HepG2 (cell line): ENCODE measurements at regions not wholly inside any gene's neighbourhood (a gene's known extent, or its start where the extent isn't known, plus 50 kb on each side); places are given as distances from the start of the nearest gene placed in this dataset.

Experiments used
- ATAC-seq: fragments of 200-7000 bp; cut with Tn5 transposase; 3 replicates; pipeline ENCODE4 v1.9.1; 2020; ENCODE audit warnings: mild to moderate bottlenecking, moderate library complexity
- BruUV-seq: library from RNA; stranded (reverse); fragments of 400-500 nt; replicated peaks from 2 replicates; lab custom pipeline; 2021; lab: Mats Ljungman, UMichigan
- CTCF ChIA-PET: fragments of 300-600 bp; formaldehyde crosslinking; extraction: SDS; loops from one replicate; lab custom pipeline; 2021; ENCODE audit warnings: low total read pairs, inconsistent platforms, low intra/inter-chr PET ratio; lab: Yijun Ruan, JAX
- POLR2A ChIA-PET: fragments of 350-600 bp; sonication (Branson Sonifier 250); formaldehyde crosslinking; loops from one replicate; lab custom pipeline; 2020; ENCODE audit warnings: antibody characterized with exemption, inconsistent platforms; lab: Yijun Ruan, JAX
- DNase-seq: peaks from one replicate; pipeline ENCODE4 v3.0.0-alpha.2; 2015; ENCODE audit warnings: low spot score
- FAIRE-seq: peaks from 3 replicates; lab custom pipeline; 2011; peaks lifted over from hg19 to GRCh38; lab: Jason Lieb, UNC
- H2AFZ ChIP-seq: one replicate; pipeline ENCODE4 v1.6.1; 2011; ENCODE audit warnings: low read length, inconsistent platforms
- H3K27ac ChIP-seq: fragments of 300-600 bp; 3 replicates; pipeline ENCODE4 v1.8.0; 2011; ENCODE audit warnings: mixed run types, mild to moderate bottlenecking, mixed read lengths, low read length, inconsistent platforms; ENCODE audit not compliant: insufficient read depth; ENCODE audit errors: extremely low read length
- H3K27me3 ChIP-seq, 2 experiments: fragments of 200-600 bp in 1 of 2; 2 replicates in 1 of 2; 3 replicates in 1 of 2; pipeline versions ENCODE4 v1.6.0 to v1.8.0; 2011; ENCODE audit warnings: low read length in 2 of 2, mild to moderate bottlenecking in 2 of 2, moderate library complexity in 2 of 2, inconsistent platforms in 1 of 2; ENCODE audit not compliant: insufficient read depth in 2 of 2, control insufficient read depth in 1 of 2
- H3K36me3 ChIP-seq, 2 experiments: fragments of 200-600 bp in 1 of 2; replicated peaks in 1 of 2; 2 replicates in 1 of 2; 3 replicates in 1 of 2; pipeline versions ENCODE4 v1.5.1 to v1.8.0; 2011; ENCODE audit warnings: low read length in 2 of 2, inconsistent platforms in 1 of 2; ENCODE audit not compliant: insufficient read depth in 2 of 2, control insufficient read depth in 1 of 2
- H3K4me1 ChIP-seq: 2 replicates; pipeline ENCODE4 v1.5.1; 2012; ENCODE audit warnings: low read length, inconsistent platforms; ENCODE audit not compliant: insufficient read depth
- H3K4me2 ChIP-seq: 2 replicates; pipeline ENCODE4 v1.6.0; 2011; ENCODE audit warnings: low read depth, low read length, inconsistent platforms
- H3K4me3 ChIP-seq, 3 experiments: fragments of 200-600 bp in 1 of 3; sonication (generic), shearing (Covaris generic) in 1 of 3; replicated peaks in 1 of 3; 2 replicates each; pipeline ENCODE4 v1.5.1; 2011 to 2016; ENCODE audit warnings: low read length in 3 of 3, inconsistent platforms in 2 of 3, low read depth in 2 of 3, mild to moderate bottlenecking in 2 of 3, control low read depth in 1 of 3, mixed read lengths in 1 of 3; ENCODE audit not compliant: insufficient read depth in 1 of 3
- H3K79me2 ChIP-seq: one replicate; pipeline ENCODE4 v1.6.1; 2011; ENCODE audit warnings: low read length, inconsistent platforms; ENCODE audit not compliant: insufficient read depth
- H3K9ac ChIP-seq: 2 replicates; pipeline ENCODE4 v1.6.0; 2011; ENCODE audit warnings: mild to moderate bottlenecking, low read depth, low read length, inconsistent platforms; ENCODE audit not compliant: insufficient read depth
- H3K9me3 ChIP-seq: 2 replicates; pipeline ENCODE4 v1.5.1; 2012; ENCODE audit warnings: mild to moderate bottlenecking, low read length
- H4K20me1 ChIP-seq: 2 replicates; pipeline ENCODE4 v1.6.0; 2011; ENCODE audit warnings: inconsistent platforms, mild to moderate bottlenecking, low read length, moderate library complexity; ENCODE audit not compliant: insufficient read depth
- FOXM1 ChIP-seq: sonication (generic); formaldehyde crosslinking; IDR thresholded peaks from 2 replicates; pipeline ENCODE4 v1.5.0; 2020; ENCODE audit warnings: missing genetic modification reagents
- PHB2 ChIP-seq: fragments of 450-650 bp; IDR thresholded peaks from 2 replicates; pipeline ENCODE4 v1.6.1; 2018; ENCODE audit not compliant: partially characterized antibody
- RERE ChIP-seq: IDR thresholded peaks from 2 replicates; pipeline ENCODE4 v1.6.1; 2016; ENCODE audit warnings: low read depth, missing genetic modification reagents, missing compliant biosample characterization
- TBX2 ChIP-seq: sonication (generic); formaldehyde crosslinking; IDR thresholded peaks from 2 replicates; pipeline ENCODE4 v1.5.0; 2020; ENCODE audit warnings: missing genetic modification reagents, mild to moderate bottlenecking, borderline replicate concordance
- YY1 ChIP-seq: IDR thresholded peaks from 2 replicates; pipeline ENCODE4 v1.6.1; 2011; ENCODE audit warnings: low read length, low read depth, moderate library complexity, mild to moderate bottlenecking; ENCODE audit not compliant: insufficient read depth, insufficient replicate concordance
- ZFP62 ChIP-seq: sonication (generic); formaldehyde crosslinking; IDR thresholded peaks from 2 replicates; pipeline ENCODE4 v1.4.0; 2020; ENCODE audit warnings: missing genetic modification reagents
- ZNF34 ChIP-seq: sonication (generic); formaldehyde crosslinking; IDR thresholded peaks from 2 replicates; pipeline ENCODE4 v1.4.0; 2020; ENCODE audit warnings: mild to moderate bottlenecking, missing genetic modification reagents, borderline replicate concordance
- ZNF407 ChIP-seq: sonication (generic); formaldehyde crosslinking; IDR thresholded peaks from one replicate; pipeline ENCODE4 v1.5.1; 2020; ENCODE audit warnings: mild to moderate bottlenecking, missing genetic modification reagents; ENCODE audit errors: not compliant biosample characterization
- ZSCAN30 ChIP-seq: sonication (generic); formaldehyde crosslinking; IDR thresholded peaks from 2 replicates; pipeline ENCODE4 v1.5.0; 2020; ENCODE audit warnings: mild to moderate bottlenecking, missing genetic modification reagents
- ZUFSP ChIP-seq: sonication (generic); formaldehyde crosslinking; IDR thresholded peaks from 2 replicates; pipeline ENCODE4 v1.9.0; 2021; ENCODE audit warnings: missing genetic modification reagents, mild to moderate bottlenecking, borderline replicate concordance
- in situ Hi-C: cut with HindIII; loops from 2 replicates; pipeline ENCODE4 v1.10.0; 2017; ENCODE audit warnings: low pct_unique_long_range_greater_than_20kb; ENCODE audit not compliant: extremely low pct_ligation_motif_present
- intact Hi-C: fragments of 100-400 bp; cut with micrococcal nuclease; formaldehyde crosslinking; loops from one replicate; pipeline ENCODE4 v1.10.0; 2022; ENCODE audit not compliant: unreplicated experiment

GRCh38 chr2:144931960-144932359 is 412.0 kb upstream of the ZEB2 start:
- BruUV-seq, result no TSS peak
- no peaks in the 10 kb centered on the region for H4K20me1 ChIP-seq
- CTCF ChIA-PET, result no interaction called here
- no peak overlapping the region for H2AFZ ChIP-seq
- H3K9me3 ChIP-seq, result no peaks in the 10 kb centered on the region
- FAIRE-seq (no peak), ATAC-seq (no peak), DNase-seq (no peak)
- no peak overlapping the region for H3K4me3 ChIP-seq
- no peaks in the 10 kb centered on the region for H3K4me1 ChIP-seq
- H3K27me3 ChIP-seq, result no peaks in the 10 kb centered on the region
- in situ Hi-C loops, result no loop called here
- no peaks in the 10 kb centered on the region for H3K79me2 ChIP-seq
- intact Hi-C loops, result no loop called here
- POLR2A ChIA-PET, result no interaction called here
- no peak overlapping the region for H3K4me2 ChIP-seq
- no peaks in the 10 kb centered on the region for H3K36me3 ChIP-seq
- H3K27ac ChIP-seq, result no peak overlapping the region
- H3K9ac ChIP-seq, result no peak overlapping the region
- TF ChIP-seq ZUFSP (CRISPR knock-in tag) (no peak), PHB2 (no peak), ZSCAN30 (CRISPR knock-in tag) (no peak), FOXM1 (CRISPR knock-in tag) (no peak), ZNF407 (CRISPR knock-in tag) (no peak), ZNF34 (CRISPR knock-in tag) (no peak), TBX2 (CRISPR knock-in tag) (no peak), ZFP62 (CRISPR knock-in tag) (no peak), YY1 (no peak), RERE (CRISPR knock-in tag) (no peak)
